HG02943 (cell line): ENCODE measurements at regions not wholly inside any gene's neighbourhood (a gene's known extent, or its start where the extent isn't known, plus 50 kb on each side); places are given as distances from the start of the nearest gene placed in this dataset.

ENCODE experiments used
- ATAC-seq: cut with Tn5 transposase; IDR thresholded peaks from one replicate; pipeline ENCODE4 v1.9.1; 2021; ENCODE audit warnings: mild to moderate bottlenecking, low read depth, moderate library complexity; ENCODE audit not compliant: unreplicated experiment

GRCh38 chr5:125150041-125150669, 403.7 kb upstream of the ZNF608 start:
- ATAC-seq: no peak

GRCh38 chr5:125151150-125151900, 404.9 kb upstream of the ZNF608 start:
- ATAC-seq: no peak

GRCh38 chr5:125152044-125152443, 405.6 kb upstream of the ZNF608 start:
- peak; percentile 79 for ATAC-seq

- ATAC-seq: peak; percentile 40
Measured at GRCh38 chr5:125152461-125153189, 406.2 kb upstream of the ZNF608 start.

GRCh38 chr5:125153231-125153630, 406.8 kb upstream of the ZNF608 start:
- no peak for ATAC-seq

GRCh38 chr5:125154301-125155110, 408.1 kb upstream of the ZNF608 start:
- ATAC-seq: no peak

- ATAC-seq: no peak
Measured at GRCh38 chr5:125160787-125161502, 414.5 kb upstream of the ZNF608 start.

- no peak for ATAC-seq
Measured at GRCh38 chr5:125162714-125163113, 416.3 kb upstream of the ZNF608 start.

GRCh38 chr5:125169396-125169795, 423.0 kb upstream of the ZNF608 start:
- ATAC-seq: no peak

- no peak for ATAC-seq
Measured at GRCh38 chr5:125171641-125172040, 425.2 kb upstream of the ZNF608 start.

- no peak for ATAC-seq
Measured at GRCh38 chr5:125175348-125176004, 429.0 kb upstream of the ZNF608 start.

- no peak for ATAC-seq
Measured at GRCh38 chr5:125176005-125176390, 429.6 kb upstream of the ZNF608 start.

- ATAC-seq: no peak
Measured at GRCh38 chr5:125177340-125177739, 430.9 kb upstream of the ZNF608 start.

GRCh38 chr5:125179612-125180011, 433.2 kb upstream of the ZNF608 start:
- no peak for ATAC-seq

- no peak for ATAC-seq
Measured at GRCh38 chr5:125180231-125180829, 433.9 kb upstream of the ZNF608 start.

GRCh38 chr5:125181159-125181558, 434.7 kb upstream of the ZNF608 start:
- no peak for ATAC-seq

GRCh38 chr5:125181955-125182354, 435.5 kb upstream of the ZNF608 start:
- ATAC-seq: no peak

GRCh38 chr5:125185740-125186139, 439.3 kb upstream of the ZNF608 start:
- ATAC-seq: no peak

- ATAC-seq: no peak
Measured at GRCh38 chr5:125186911-125187375, 440.5 kb upstream of the ZNF608 start.
